GM12892 (cell line): ENCODE measurements at regions not wholly inside any gene's neighbourhood (a gene's known extent, or its start where the extent isn't known, plus 50 kb on each side); places are given as distances from the start of the nearest gene placed in this dataset.

ENCODE experiments used
- POLR2AphosphoS5 ChIP-seq: IDR thresholded peaks from 2 replicates; pipeline ENCODE4 v1.6.1; 2011; ENCODE audit warnings: low read depth, low read length, control low read depth
- TAF1 ChIP-seq: IDR thresholded peaks from 2 replicates; pipeline ENCODE4 v1.6.1; 2011; ENCODE audit warnings: low read depth, mild to moderate bottlenecking, control low read depth, low read length, borderline replicate concordance

DNA sequence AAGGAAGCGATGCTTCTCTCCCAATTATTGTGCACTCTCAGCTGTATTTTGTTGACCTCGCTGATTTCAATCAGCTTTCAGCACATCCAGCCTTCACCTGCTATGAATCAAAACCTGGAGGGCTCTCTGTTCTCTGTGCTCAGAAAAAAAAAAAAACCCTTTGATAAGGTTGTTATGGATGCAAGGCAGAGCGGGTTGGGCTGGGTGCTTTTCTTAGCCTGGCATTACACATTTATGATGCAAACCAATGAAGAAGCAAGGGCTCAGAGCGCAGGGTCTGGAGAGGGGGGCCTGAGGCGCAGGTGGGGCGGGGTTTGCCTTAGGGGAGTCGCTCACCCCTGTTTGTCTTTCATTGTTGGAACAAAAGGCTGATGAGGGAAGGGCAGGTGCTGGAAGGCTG is 86.0 kb upstream of the CADM1 start:
- no peak for TF ChIP-seq POLR2AphosphoS5
- TF ChIP-seq TAF1: no peak
